NCI-H1092 (cell line): ENCODE measurements at regions not wholly inside any gene's neighbourhood (a gene's known extent, or its start where the extent isn't known, plus 50 kb on each side); places are given as distances from the start of the nearest gene placed in this dataset.

Experiments
- DNase-seq: peaks from one replicate; lab custom pipeline; 2025; lab: John Stamatoyannopoulos, UW

GRCh38 chr2:176468457-176469113, 199.3 kb downstream of the MTX2 start:
- no peak for DNase-seq

GRCh38 chr2:176470713-176471112, 201.5 kb downstream of the MTX2 start:
- DNase-seq: no peak

- no peak for DNase-seq
Observed at GRCh38 chr2:176471949-176472348, 202.7 kb downstream of the MTX2 start.

- DNase-seq: no peak
Observed at GRCh38 chr2:176473177-176473576, 203.9 kb downstream of the MTX2 start.

- DNase-seq: no peak
Observed at GRCh38 chr2:176473851-176474250, 204.6 kb downstream of the MTX2 start.

- no peak for DNase-seq
Observed at GRCh38 chr2:176477336-176477735, 208.1 kb downstream of the MTX2 start.

- DNase-seq: no peak
Observed at GRCh38 chr2:176479961-176480360, 210.7 kb downstream of the MTX2 start.

GRCh38 chr2:176482107-176482506, 212.9 kb downstream of the MTX2 start:
- DNase-seq: no peak

GRCh38 chr2:176483476-176483875, 214.2 kb downstream of the MTX2 start:
- DNase-seq: no peak

- no peak for DNase-seq
Observed at GRCh38 chr2:176483901-176484568, 214.8 kb downstream of the MTX2 start.

GRCh38 chr2:176484838-176485237, 215.6 kb downstream of the MTX2 start:
- DNase-seq: no peak

GRCh38 chr2:176488431-176488830, 219.2 kb downstream of the MTX2 start:
- no peak for DNase-seq

GRCh38 chr2:176490061-176490861, 221.0 kb downstream of the MTX2 start:
- no peak for DNase-seq

GRCh38 chr2:176491172-176491904, 222.1 kb downstream of the MTX2 start:
- no peak for DNase-seq

- no peak for DNase-seq
Observed at GRCh38 chr2:176492583-176492982, 223.3 kb downstream of the MTX2 start.

GRCh38 chr2:176493226-176493825, 224.1 kb downstream of the MTX2 start:
- no peak for DNase-seq

GRCh38 chr2:176493909-176494308, 224.7 kb downstream of the MTX2 start:
- DNase-seq: no peak

GRCh38 chr2:176494949-176495353, 225.7 kb downstream of the MTX2 start:
- DNase-seq: no peak

- no peak for DNase-seq
Observed at GRCh38 chr2:176495826-176496225, 226.6 kb downstream of the MTX2 start.

- no peak for DNase-seq
Observed at GRCh38 chr2:176496761-176497160, 227.5 kb downstream of the MTX2 start.

GRCh38 chr2:176500901-176501300, 231.7 kb downstream of the MTX2 start:
- DNase-seq: no peak

GRCh38 chr2:176501617-176502016, 232.4 kb downstream of the MTX2 start:
- peak; percentile 38 for DNase-seq
